Neural progenitor cell (in vitro differentiated cells): ENCODE measurements at regions not wholly inside any gene's neighbourhood (a gene's known extent, or its start where the extent isn't known, plus 50 kb on each side); places are given as distances from the start of the nearest gene placed in this dataset.
A peak's percentile ranks its signal among the peaks of the same experiment; 100 is the strongest.

Experiments used
- DNase-seq: peaks from one replicate; pipeline ENCODE4 v3.0.0-alpha.2; 2016; ENCODE audit warnings: low spot score
- H2AFZ ChIP-seq: fragments of 200-600 bp; sonication (generic); replicated peaks from 2 replicates; pipeline ENCODE4 v1.6.1; 2016; ENCODE audit warnings: antibody characterized with exemption
- H3F3A ChIP-seq: fragments of 200-600 bp; sonication (generic); 2 replicates; pipeline ENCODE4 v1.6.1; 2016; ENCODE audit warnings: antibody characterized with exemption, low read depth
- H3K27ac ChIP-seq: fragments of 200-600 bp; sonication (generic); 2 replicates; pipeline ENCODE4 v1.5.1; 2016; ENCODE audit warnings: mild to moderate bottlenecking
- H3K27me3 ChIP-seq: fragments of 200-600 bp; sonication (generic); 2 replicates; pipeline ENCODE4 v1.6.1; 2016; ENCODE audit warnings: mild to moderate bottlenecking, moderate library complexity
- H3K36me3 ChIP-seq: fragments of 200-600 bp; sonication (generic); 2 replicates; pipeline ENCODE4 v1.5.1; 2016
- H3K4me1 ChIP-seq: fragments of 200-600 bp; sonication (generic); 2 replicates; pipeline ENCODE4 v1.6.1; 2016; ENCODE audit warnings: mixed run types
- H3K4me2 ChIP-seq: fragments of 200-600 bp; sonication (generic); 2 replicates; pipeline ENCODE4 v1.6.1; 2016
- H3K4me3 ChIP-seq: fragments of 200-600 bp; sonication (generic); 2 replicates; pipeline ENCODE4 v1.5.1; 2016
- H3K79me2 ChIP-seq: fragments of 200-600 bp; sonication (generic); 2 replicates; pipeline ENCODE4 v1.6.1; 2016; ENCODE audit warnings: low read depth
- H3K9ac ChIP-seq: fragments of 200-600 bp; sonication (generic); 2 replicates; pipeline ENCODE4 v1.6.1; 2016
- H3K9me3 ChIP-seq: fragments of 200-600 bp; sonication (generic); 2 replicates; pipeline ENCODE4 v1.5.1; 2016; ENCODE audit warnings: low read depth
- H4K20me1 ChIP-seq: fragments of 200-600 bp; sonication (generic); 2 replicates; pipeline ENCODE4 v1.6.1; 2016; ENCODE audit warnings: low read depth
- H3K27ac Mint-ChIP-seq: 3 replicates; pipeline ENCODE4 v1.8.0; 2021; ENCODE audit warnings: mixed read lengths
- H3K27me3 Mint-ChIP-seq: 2 replicates; pipeline ENCODE4 v1.8.0; 2022; ENCODE audit warnings: low read depth, mild to moderate bottlenecking, inconsistent platforms, moderate library complexity, mixed read lengths; ENCODE audit not compliant: insufficient read depth
- H3K36me3 Mint-ChIP-seq: 3 replicates; pipeline ENCODE4 v1.8.0; 2021; ENCODE audit warnings: mixed read lengths
- H3K4me1 Mint-ChIP-seq: 3 replicates; pipeline ENCODE4 v1.8.0; 2021; ENCODE audit warnings: mixed read lengths
- H3K4me3 Mint-ChIP-seq: 3 replicates; pipeline ENCODE4 v1.8.0; 2021; ENCODE audit warnings: mild to moderate bottlenecking, moderate library complexity, mixed read lengths
- H3K9me3 Mint-ChIP-seq: 3 replicates; pipeline ENCODE4 v1.8.0; 2020; ENCODE audit warnings: mixed read lengths
- EZH2 ChIP-seq: fragments of 200-600 bp; sonication (generic); IDR thresholded peaks from 2 replicates; pipeline ENCODE4 v1.6.1; 2017; ENCODE audit warnings: antibody characterized with exemption, mild to moderate bottlenecking, moderate library complexity
- EZH2phosphoT487 ChIP-seq: fragments of 200-600 bp; sonication (generic); IDR thresholded peaks from 2 replicates; pipeline ENCODE4 v1.6.1; 2017; ENCODE audit warnings: antibody characterized with exemption
- TF ChIP-seq, protein P1 (sequence below): fragments of 200-600 bp; sonication (generic); IDR thresholded peaks from 2 replicates; pipeline ENCODE4 v1.5.1; 2017; ENCODE audit warnings: antibody characterized with exemption, mild to moderate bottlenecking

DNA sequence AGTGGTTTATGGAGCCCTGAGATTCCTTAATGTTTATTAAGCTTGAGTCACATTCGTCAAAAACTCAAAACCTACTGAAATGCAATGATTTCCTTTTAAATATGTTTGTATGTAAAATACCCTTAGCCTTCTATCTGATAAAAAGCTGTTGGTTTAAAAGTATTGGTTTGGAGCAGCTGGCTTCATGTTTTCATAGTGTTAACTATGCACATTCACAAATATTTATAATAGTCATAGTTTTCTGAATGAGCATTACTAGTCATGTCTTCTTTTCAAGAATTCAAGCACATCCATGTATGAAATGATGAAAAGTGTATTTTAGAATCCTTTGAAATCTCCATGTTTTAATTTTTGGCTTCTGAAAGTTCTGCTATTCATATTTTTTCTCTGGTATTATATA, 558.6 kb downstream of the UTRN start:
- TF ChIP-seq, protein P1, sequence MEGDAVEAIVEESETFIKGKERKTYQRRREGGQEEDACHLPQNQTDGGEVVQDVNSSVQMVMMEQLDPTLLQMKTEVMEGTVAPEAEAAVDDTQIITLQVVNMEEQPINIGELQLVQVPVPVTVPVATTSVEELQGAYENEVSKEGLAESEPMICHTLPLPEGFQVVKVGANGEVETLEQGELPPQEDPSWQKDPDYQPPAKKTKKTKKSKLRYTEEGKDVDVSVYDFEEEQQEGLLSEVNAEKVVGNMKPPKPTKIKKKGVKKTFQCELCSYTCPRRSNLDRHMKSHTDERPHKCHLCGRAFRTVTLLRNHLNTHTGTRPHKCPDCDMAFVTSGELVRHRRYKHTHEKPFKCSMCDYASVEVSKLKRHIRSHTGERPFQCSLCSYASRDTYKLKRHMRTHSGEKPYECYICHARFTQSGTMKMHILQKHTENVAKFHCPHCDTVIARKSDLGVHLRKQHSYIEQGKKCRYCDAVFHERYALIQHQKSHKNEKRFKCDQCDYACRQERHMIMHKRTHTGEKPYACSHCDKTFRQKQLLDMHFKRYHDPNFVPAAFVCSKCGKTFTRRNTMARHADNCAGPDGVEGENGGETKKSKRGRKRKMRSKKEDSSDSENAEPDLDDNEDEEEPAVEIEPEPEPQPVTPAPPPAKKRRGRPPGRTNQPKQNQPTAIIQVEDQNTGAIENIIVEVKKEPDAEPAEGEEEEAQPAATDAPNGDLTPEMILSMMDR: no peak
- TF ChIP-seq EZH2phosphoT487 (no peak), EZH2 (no peak)
- Mint-ChIP-seq H3K27ac (no peak overlapping the region), H3K4me3 (no peak overlapping the region), H3K4me1 (peaks cover 20% of the 10 kb centered on the region), H3K27me3 (no peaks in the 10 kb centered on the region), H3K36me3 (peaks cover 25% of the 10 kb centered on the region), H3K9me3 (no peaks in the 10 kb centered on the region)
- H3K4me2 ChIP-seq: no peak overlapping the region
- H2AFZ ChIP-seq: no peak overlapping the region
- no peak overlapping the region for H3K9ac ChIP-seq
- no peaks in the 10 kb centered on the region for H3K27me3 ChIP-seq
- peaks cover 8% of the 10 kb centered on the region for H3F3A ChIP-seq
- no peaks in the 10 kb centered on the region for H3K79me2 ChIP-seq
- H4K20me1 ChIP-seq: no peaks in the 10 kb centered on the region
- H3K9me3 ChIP-seq: no peaks in the 10 kb centered on the region
- H3K4me3 ChIP-seq: no peak overlapping the region
- H3K27ac ChIP-seq: no peak overlapping the region
- H3K36me3 ChIP-seq: no peaks in the 10 kb centered on the region
- peaks cover 24% of the 10 kb centered on the region for H3K4me1 ChIP-seq
- DNase-seq: no peak

DNA sequence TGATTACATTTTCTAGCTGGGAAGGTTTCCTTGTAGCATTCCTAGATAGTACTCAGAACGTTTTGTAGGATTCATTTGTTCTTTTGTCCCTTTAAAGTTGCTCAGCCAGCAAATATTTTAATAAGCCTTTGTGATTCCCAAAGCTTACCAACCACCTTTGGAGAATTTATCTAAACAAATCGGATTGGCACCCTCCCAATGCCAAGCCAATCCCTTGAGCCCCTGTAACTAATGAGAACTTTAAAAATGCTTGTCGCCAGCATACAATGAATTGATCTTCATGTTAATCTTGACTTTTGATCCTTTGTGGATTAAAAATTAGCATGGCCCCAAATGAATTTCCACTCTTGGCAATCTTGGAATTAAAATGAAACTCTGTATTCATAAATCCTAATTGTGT, 559.5 kb downstream of the UTRN start:
- no peak for TF ChIP-seq EZH2phosphoT487
- TF ChIP-seq, protein P1: no peak
- no peak for TF ChIP-seq EZH2
- Mint-ChIP-seq H3K27ac (no peak overlapping the region), H3K36me3 (peaks cover 18% of the 10 kb centered on the region), H3K27me3 (no peaks in the 10 kb centered on the region), H3K9me3 (no peaks in the 10 kb centered on the region), H3K4me3 (no peak overlapping the region), H3K4me1 (peaks cover 20% of the 10 kb centered on the region)
- H3K9ac ChIP-seq: no peak overlapping the region
- H3K4me3 ChIP-seq: no peak overlapping the region
- H3K79me2 ChIP-seq: no peaks in the 10 kb centered on the region
- DNase-seq: no peak
- H4K20me1 ChIP-seq: no peaks in the 10 kb centered on the region
- H3K9me3 ChIP-seq: no peaks in the 10 kb centered on the region
- no peak overlapping the region for H3K4me2 ChIP-seq
- H3K4me1 ChIP-seq: peaks cover 24% of the 10 kb centered on the region
- peaks cover 8% of the 10 kb centered on the region for H3F3A ChIP-seq
- H3K27me3 ChIP-seq: no peaks in the 10 kb centered on the region
- H3K36me3 ChIP-seq: no peaks in the 10 kb centered on the region
- H3K27ac ChIP-seq: no peak overlapping the region
- H2AFZ ChIP-seq: no peak overlapping the region

GRCh38 chr6:144845186-144845585, 560.1 kb downstream of the UTRN start:
- H4K20me1 ChIP-seq: no peaks in the 10 kb centered on the region
- no peak overlapping the region for H3K4me3 ChIP-seq
- Mint-ChIP-seq H3K4me3 (no peak overlapping the region), H3K27ac (no peak overlapping the region), H3K27me3 (no peaks in the 10 kb centered on the region), H3K4me1 (peaks cover 20% of the 10 kb centered on the region), H3K36me3 (peaks cover 18% of the 10 kb centered on the region), H3K9me3 (no peaks in the 10 kb centered on the region)
- peaks cover 24% of the 10 kb centered on the region for H3K4me1 ChIP-seq
- H3K27ac ChIP-seq: no peak overlapping the region
- TF ChIP-seq EZH2phosphoT487 (no peak), EZH2 (no peak)
- no peaks in the 10 kb centered on the region for H3K9me3 ChIP-seq
- H3K4me2 ChIP-seq: no peak overlapping the region
- DNase-seq: no peak
- no peak overlapping the region for H3K9ac ChIP-seq
- no peaks in the 10 kb centered on the region for H3K36me3 ChIP-seq
- peaks cover 8% of the 10 kb centered on the region for H3F3A ChIP-seq
- H2AFZ ChIP-seq: no peak overlapping the region
- H3K79me2 ChIP-seq: no peaks in the 10 kb centered on the region
- H3K27me3 ChIP-seq: no peaks in the 10 kb centered on the region

- H3K9me3 Mint-ChIP-seq: no peaks in the 10 kb centered on the region
Observed at GRCh38 chr6:144847916-144848315, 562.8 kb downstream of the UTRN start.

More at GRCh38 chr6:144847916-144848315, 562.8 kb downstream of the UTRN start:
- Histone ChIP-seq H3K36me3 (no peaks in the 10 kb centered on the region), H3K9me3 (no peaks in the 10 kb centered on the region), H3K4me1 (peaks cover 13% of the 10 kb centered on the region), H3K9ac (no peak overlapping the region), H2AFZ (no peak overlapping the region), H3K79me2 (no peaks in the 10 kb centered on the region), H3K27me3 (no peaks in the 10 kb centered on the region), H3F3A (peaks cover 8% of the 10 kb centered on the region), H3K4me3 (no peak overlapping the region), H3K4me2 (peak overlapping the region; percentile 27), H4K20me1 (no peaks in the 10 kb centered on the region), H3K27ac (no peak overlapping the region)
- H3K4me3 Mint-ChIP-seq: no peak overlapping the region
- peaks cover 11% of the 10 kb centered on the region for H3K4me1 Mint-ChIP-seq
- peaks cover 19% of the 10 kb centered on the region for H3K36me3 Mint-ChIP-seq
- no peaks in the 10 kb centered on the region for H3K27me3 Mint-ChIP-seq
- no peak for TF ChIP-seq EZH2
- TF ChIP-seq EZH2phosphoT487: no peak
- TF ChIP-seq, protein P1: no peak
- H3K27ac Mint-ChIP-seq: peak overlapping the region; percentile 48
- DNase-seq: peak; percentile 12
